GM12878 (cell line): ENCODE measurements at regions not wholly inside any gene's neighbourhood (a gene's known extent, or its start where the extent isn't known, plus 50 kb on each side); places are given as distances from the start of the nearest gene placed in this dataset.

Source experiments
- ATAC-seq: fragments of 200-7000 bp; cut with Tn5 transposase; 3 replicates; pipeline ENCODE4 v1.9.1; 2020; ENCODE audit warnings: mild to moderate bottlenecking, moderate library complexity
- BruUV-seq: library from RNA; stranded (reverse); fragments of 400-500 nt; replicated peaks from 2 replicates; lab custom pipeline; 2021; lab: Mats Ljungman, UMichigan
- CTCF ChIA-PET: fragments of 300-600 bp; sonication (Branson Sonifier 250); formaldehyde crosslinking; extraction: SDS; loops from one replicate; lab custom pipeline; 2021; ENCODE audit warnings: inconsistent platforms; lab: Yijun Ruan, JAX
- POLR2A ChIA-PET: fragments of 350-600 bp; formaldehyde crosslinking; extraction: SDS; loops from one replicate; lab custom pipeline; 2021; ENCODE audit warnings: inconsistent platforms; lab: Charles Lee
- RAD21 ChIA-PET: fragments of 300-600 bp; sonication (Branson Sonifier 250); formaldehyde crosslinking; loops from one replicate; lab custom pipeline; 2023; ENCODE audit warnings: antibody characterized with exemption; ENCODE audit not compliant: unreplicated experiment; lab: Charles Lee
- SMC1A ChIA-PET: fragments of 300-600 bp; sonication (Branson Sonifier 250); formaldehyde crosslinking; loops from one replicate; lab custom pipeline; 2023; ENCODE audit not compliant: unreplicated experiment, uncharacterized antibody; lab: Charles Lee
- DNase-seq: peaks from one replicate; pipeline ENCODE4 v3.0.0-alpha.2; 2011; ENCODE audit warnings: low read depth, low spot score
- FAIRE-seq: peaks from 3 replicates; lab custom pipeline; 2011; peaks lifted over from hg19 to GRCh38; lab: Jason Lieb, UNC
- H2AFZ ChIP-seq: 2 replicates; pipeline ENCODE4 v1.6.0; 2011; ENCODE audit warnings: low read depth, low read length, control low read depth; ENCODE audit not compliant: control insufficient read depth
- H3K27ac ChIP-seq: 2 replicates; pipeline ENCODE4 v1.5.1; 2011; ENCODE audit warnings: control low read depth; ENCODE audit not compliant: control insufficient read depth, insufficient read depth
- H3K27me3 ChIP-seq, 2 experiments: replicated peaks in 1 of 2; 2 replicates each; pipeline versions ENCODE4 v1.6.0 to v1.6.1; 2011; ENCODE audit warnings: low read length in 1 of 2; ENCODE audit not compliant: control insufficient read depth in 2 of 2, insufficient read depth in 2 of 2
- H3K36me3 ChIP-seq, 2 experiments: 2 replicates each; pipeline ENCODE4 v1.5.1; 2011; ENCODE audit warnings: low read length in 1 of 2; ENCODE audit not compliant: control insufficient read depth in 2 of 2, insufficient read depth in 2 of 2
- H3K4me1 ChIP-seq: 2 replicates; pipeline ENCODE4 v1.6.1; 2011; ENCODE audit warnings: mild to moderate bottlenecking, low read length, moderate library complexity, mixed read lengths; ENCODE audit not compliant: control insufficient read depth, insufficient read depth
- H3K4me2 ChIP-seq: 2 replicates; pipeline ENCODE4 v1.6.0; 2011; ENCODE audit warnings: control low read depth; ENCODE audit not compliant: control insufficient read depth, insufficient read depth
- H3K4me3 ChIP-seq: fragments of 200-600 bp; sonication (generic); 2 replicates; pipeline ENCODE4 v1.5.1; 2016
- H3K79me2 ChIP-seq: 2 replicates; pipeline ENCODE4 v1.6.0; 2011; ENCODE audit warnings: low read length; ENCODE audit not compliant: control insufficient read depth, insufficient read depth
- H3K9ac ChIP-seq: 2 replicates; pipeline ENCODE4 v1.8.0; 2011; ENCODE audit warnings: low read length, control low read depth, mixed read lengths; ENCODE audit not compliant: control insufficient read depth, insufficient read depth
- H3K9me3 ChIP-seq: replicated peaks from 3 replicates; pipeline ENCODE4 v1.5.1; 2011; ENCODE audit warnings: mild to moderate bottlenecking, low read length; ENCODE audit not compliant: control insufficient read depth, insufficient read depth
- H4K20me1 ChIP-seq: 2 replicates; pipeline ENCODE4 v1.6.0; 2011; ENCODE audit not compliant: control insufficient read depth, insufficient read depth
- CBFB ChIP-seq: IDR thresholded peaks from 2 replicates; pipeline ENCODE4 v1.6.1; 2016; ENCODE audit warnings: antibody characterized with exemption, low read depth
- JUND ChIP-seq: IDR thresholded peaks from 2 replicates; pipeline ENCODE4 v1.6.1; 2012; ENCODE audit warnings: low read depth, mild to moderate bottlenecking, low read length, improper control_type of control experiment, moderate library complexity
- KAT2A ChIP-seq: conservative IDR thresholded peaks from 2 replicates; pipeline ENCODE4 v1.6.1; 2011; ENCODE audit warnings: low read depth, low read length; ENCODE audit not compliant: control insufficient read depth
- ZNF217 ChIP-seq: fragments of 450-650 bp; IDR thresholded peaks from 2 replicates; pipeline ENCODE4 v1.6.1; 2017; ENCODE audit warnings: antibody characterized with exemption, mild to moderate bottlenecking
- WGBS: methylation state at CpG from one replicate; pipeline ENCODE4 v1.1.6; 2016; ENCODE audit warnings: low lambda C conversion rate; ENCODE audit not compliant: insufficient replicate concordance, insufficient coverage; ENCODE audit errors: missing lambda C conversion rate; 5-methylcytosine and 5-hydroxymethylcytosine counted together
- in situ Hi-C: fragments of 300-500 bp; cut with MboI; formaldehyde crosslinking; loops from 9 replicates; pipeline ENCODE4 v1.14.3; 2018; ENCODE audit warnings: mixed read lengths
- intact Hi-C: fragments of 100-400 bp; cut with micrococcal nuclease; formaldehyde crosslinking; loops from one replicate; pipeline ENCODE4 v1.14.2; 2022; ENCODE audit not compliant: unreplicated experiment
- TF ChIP-seq, protein P1 (sequence below): IDR thresholded peaks from 2 replicates; pipeline ENCODE4 v1.6.1; 2011; ENCODE audit warnings: borderline replicate concordance, low read depth, mild to moderate bottlenecking, moderate library complexity, mixed read lengths, low read length; ENCODE audit not compliant: insufficient read depth; ENCODE audit errors: extremely low read length
- TF ChIP-seq, protein P2 (sequence below): IDR thresholded peaks from 2 replicates; pipeline ENCODE4 v1.6.1; 2012; ENCODE audit warnings: low read depth, low read length, improper control_type of control experiment
- TF ChIP-seq, protein P3 (sequence below): IDR thresholded peaks from 2 replicates; pipeline ENCODE4 v1.6.1; 2011; ENCODE audit warnings: low read depth, mild to moderate bottlenecking, low read length, moderate library complexity, borderline replicate concordance; ENCODE audit errors: extremely low read depth

DNA sequence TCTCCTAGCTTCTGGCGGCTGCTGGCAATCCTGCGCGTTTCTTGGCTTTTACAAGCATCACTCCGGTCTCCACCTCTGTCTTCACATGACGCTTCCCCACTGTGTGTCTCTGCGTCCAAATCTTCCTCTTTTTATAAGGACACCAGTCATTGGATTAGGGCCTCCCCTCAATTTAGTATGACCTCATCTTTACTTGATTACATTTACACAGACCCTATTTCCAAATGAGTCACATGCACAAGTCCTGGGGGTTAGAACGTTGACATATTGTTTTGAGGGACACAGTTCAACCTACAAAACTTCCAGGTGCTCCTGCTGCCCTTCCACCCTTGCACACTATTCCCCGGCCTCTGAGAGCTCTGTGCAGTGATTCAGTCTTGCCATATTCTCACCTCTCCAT, 215.3 kb downstream of the OPA1 start:
- intact Hi-C loops, result no loop called here
- no peak for FAIRE-seq
- no peaks in the 10 kb centered on the region for H4K20me1 ChIP-seq
- no peaks in the 10 kb centered on the region; a peak in 1 of 4 replicates for H3K27me3 ChIP-seq
- ATAC-seq, result no peak
- ChIA-PET POLR2A (no interaction called here), SMC1A (interaction anchor here (1.3 to 1.6 kb wide), 2 partner anchors 9 to 10 kb away, joined by 3 read pairs; no protein-coding TSS in a partner anchor), CTCF (interaction anchor here (1.0 kb wide), 1 partner anchor 9 kb away, joined by 3 read pairs; no protein-coding TSS in a partner anchor), RAD21 (no interaction called here)
- H3K9ac ChIP-seq, result no peak overlapping the region
- H2AFZ ChIP-seq, result no peak overlapping the region
- TF ChIP-seq, protein P1, sequence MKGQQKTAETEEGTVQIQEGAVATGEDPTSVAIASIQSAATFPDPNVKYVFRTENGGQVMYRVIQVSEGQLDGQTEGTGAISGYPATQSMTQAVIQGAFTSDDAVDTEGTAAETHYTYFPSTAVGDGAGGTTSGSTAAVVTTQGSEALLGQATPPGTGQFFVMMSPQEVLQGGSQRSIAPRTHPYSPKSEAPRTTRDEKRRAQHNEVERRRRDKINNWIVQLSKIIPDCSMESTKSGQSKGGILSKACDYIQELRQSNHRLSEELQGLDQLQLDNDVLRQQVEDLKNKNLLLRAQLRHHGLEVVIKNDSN, result no peak
- TF ChIP-seq ZNF217, result no peak
- no peak for TF ChIP-seq JUND
- no peak for TF ChIP-seq CBFB
- TF ChIP-seq, protein P2, sequence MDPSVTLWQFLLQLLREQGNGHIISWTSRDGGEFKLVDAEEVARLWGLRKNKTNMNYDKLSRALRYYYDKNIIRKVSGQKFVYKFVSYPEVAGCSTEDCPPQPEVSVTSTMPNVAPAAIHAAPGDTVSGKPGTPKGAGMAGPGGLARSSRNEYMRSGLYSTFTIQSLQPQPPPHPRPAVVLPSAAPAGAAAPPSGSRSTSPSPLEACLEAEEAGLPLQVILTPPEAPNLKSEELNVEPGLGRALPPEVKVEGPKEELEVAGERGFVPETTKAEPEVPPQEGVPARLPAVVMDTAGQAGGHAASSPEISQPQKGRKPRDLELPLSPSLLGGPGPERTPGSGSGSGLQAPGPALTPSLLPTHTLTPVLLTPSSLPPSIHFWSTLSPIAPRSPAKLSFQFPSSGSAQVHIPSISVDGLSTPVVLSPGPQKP, result no peak
- TF ChIP-seq, protein P3, sequence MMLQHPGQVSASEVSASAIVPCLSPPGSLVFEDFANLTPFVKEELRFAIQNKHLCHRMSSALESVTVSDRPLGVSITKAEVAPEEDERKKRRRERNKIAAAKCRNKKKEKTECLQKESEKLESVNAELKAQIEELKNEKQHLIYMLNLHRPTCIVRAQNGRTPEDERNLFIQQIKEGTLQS, result no peak
- TF ChIP-seq KAT2A, result no peak
- H3K4me3 ChIP-seq, result no peak overlapping the region
- no peaks in the 10 kb centered on the region for H3K4me1 ChIP-seq
- no peaks in the 10 kb centered on the region for H3K79me2 ChIP-seq
- no peak overlapping the region for H3K4me2 ChIP-seq
- BruUV-seq, result no TSS peak
- H3K36me3 ChIP-seq, result no peaks in the 10 kb centered on the region
- H3K27ac ChIP-seq, result no peak overlapping the region
- no peaks in the 10 kb centered on the region for H3K9me3 ChIP-seq
- no peak for DNase-seq
- 61% methylated on average over 8 of the region's 8 CpGs for WGBS
- in situ Hi-C loops, result no loop called here
